HG02981 (cell line): ENCODE measurements at regions not wholly inside any gene's neighbourhood (a gene's known extent, or its start where the extent isn't known, plus 50 kb on each side); places are given as distances from the start of the nearest gene placed in this dataset.
"Not testable (repeated sequence)": the region's sequence is repeated elsewhere in the genome, so short reads cannot be mapped to it uniquely, and the experiment has no call there.

Experiments
- ATAC-seq: cut with Tn5 transposase; IDR thresholded peaks from one replicate; pipeline ENCODE4 v1.9.1; 2021; ENCODE audit warnings: mild to moderate bottlenecking, moderate library complexity; ENCODE audit not compliant: unreplicated experiment

DNA sequence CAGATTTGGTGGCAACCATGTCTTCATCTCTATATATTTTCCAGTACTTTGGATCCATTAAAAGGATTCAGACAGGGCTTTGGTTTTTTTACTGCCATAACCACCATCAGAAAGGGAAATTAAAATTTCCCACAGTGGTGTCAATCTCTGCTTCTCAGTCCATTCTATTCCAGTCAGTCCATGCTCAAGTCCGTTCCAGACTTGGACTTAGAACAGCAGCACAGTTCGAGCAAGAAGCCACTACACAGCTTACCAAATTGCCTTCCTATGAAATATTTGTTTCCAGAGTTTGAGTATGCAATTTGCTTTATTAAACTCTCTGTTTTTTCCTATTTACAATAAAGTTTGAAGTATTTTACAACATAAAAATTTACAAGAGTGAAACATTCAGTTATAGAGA, 306.5 kb upstream of the GULP1 start:
- no peak for ATAC-seq

DNA sequence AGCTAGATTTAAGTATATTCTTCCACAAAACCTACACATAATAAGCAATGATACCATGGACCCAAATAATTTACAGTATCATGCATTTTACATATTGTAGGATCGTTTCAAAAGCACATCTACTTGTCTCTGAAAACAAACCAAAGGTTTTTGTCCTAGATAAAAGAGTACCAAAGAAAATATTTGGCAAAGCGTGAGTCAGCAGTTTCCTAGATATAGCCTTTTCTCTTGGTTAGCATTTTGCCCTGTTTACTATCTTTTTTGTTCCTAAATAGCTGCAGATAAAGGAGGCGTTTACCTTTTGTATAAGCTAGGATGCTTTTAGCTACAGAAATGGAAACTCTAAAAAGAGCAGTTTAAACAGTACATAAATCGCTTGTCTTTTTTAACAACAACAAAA, 305.8 kb upstream of the GULP1 start:
- no peak for ATAC-seq

- ATAC-seq: no peak
Measured at GRCh38 chr2:187986390-187987105, 305.1 kb upstream of the GULP1 start.

DNA sequence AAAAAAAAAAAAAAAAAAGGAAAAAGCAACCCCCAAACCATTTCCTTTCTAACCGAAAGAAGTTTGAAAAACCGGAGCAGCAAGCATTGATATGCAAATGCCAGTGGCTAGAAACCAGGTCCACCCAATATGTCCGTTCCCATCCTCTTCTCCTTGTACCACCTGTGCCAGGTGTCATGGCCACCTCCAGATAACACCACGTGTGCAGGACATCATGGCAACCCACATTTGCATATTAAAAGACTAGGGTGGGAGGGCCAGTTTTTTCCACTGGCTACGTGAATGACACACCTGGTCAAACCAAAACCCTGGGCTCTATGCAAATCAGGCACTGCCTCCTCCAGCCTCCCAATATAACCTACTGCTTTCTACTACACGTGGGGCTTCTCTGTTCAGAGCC, 303.3 kb upstream of the GULP1 start:
- no peak for ATAC-seq

DNA sequence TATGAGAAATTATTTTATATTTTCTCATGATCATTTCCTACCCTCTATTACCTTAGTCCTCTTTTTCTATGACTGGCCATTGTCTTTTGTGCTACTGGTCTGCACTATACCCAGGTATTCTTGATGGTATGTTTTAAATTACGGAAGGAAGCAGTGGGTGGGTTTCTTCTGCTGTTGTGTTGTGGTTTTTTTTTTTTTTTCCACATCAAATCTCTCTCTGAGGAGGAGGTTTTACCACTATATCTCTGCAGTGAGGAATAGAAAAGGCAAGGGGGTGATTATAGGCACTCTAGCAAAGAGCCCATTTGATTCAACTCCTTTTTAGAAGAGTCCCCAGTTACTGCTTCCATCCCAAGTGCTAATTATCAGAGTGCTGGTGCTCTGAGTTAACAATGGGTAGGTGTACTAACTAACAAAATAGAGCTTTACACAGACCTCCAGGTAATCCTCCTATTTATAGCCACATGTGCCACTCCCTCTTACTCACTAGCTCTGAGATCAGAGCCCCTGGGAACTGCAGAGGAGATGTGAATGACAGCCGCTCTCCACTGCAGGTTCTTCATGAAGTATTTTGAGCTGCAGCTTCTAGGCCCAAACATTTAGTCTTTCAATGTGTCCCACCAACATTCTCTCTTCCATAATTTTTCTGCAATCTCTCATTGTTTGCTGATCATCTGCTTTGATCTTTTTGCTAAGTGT, 301.6 kb upstream of the GULP1 start:
- no peak for ATAC-seq

- no peak for ATAC-seq
Measured at GRCh38 chr2:187991389-187991788, 300.3 kb upstream of the GULP1 start.

DNA sequence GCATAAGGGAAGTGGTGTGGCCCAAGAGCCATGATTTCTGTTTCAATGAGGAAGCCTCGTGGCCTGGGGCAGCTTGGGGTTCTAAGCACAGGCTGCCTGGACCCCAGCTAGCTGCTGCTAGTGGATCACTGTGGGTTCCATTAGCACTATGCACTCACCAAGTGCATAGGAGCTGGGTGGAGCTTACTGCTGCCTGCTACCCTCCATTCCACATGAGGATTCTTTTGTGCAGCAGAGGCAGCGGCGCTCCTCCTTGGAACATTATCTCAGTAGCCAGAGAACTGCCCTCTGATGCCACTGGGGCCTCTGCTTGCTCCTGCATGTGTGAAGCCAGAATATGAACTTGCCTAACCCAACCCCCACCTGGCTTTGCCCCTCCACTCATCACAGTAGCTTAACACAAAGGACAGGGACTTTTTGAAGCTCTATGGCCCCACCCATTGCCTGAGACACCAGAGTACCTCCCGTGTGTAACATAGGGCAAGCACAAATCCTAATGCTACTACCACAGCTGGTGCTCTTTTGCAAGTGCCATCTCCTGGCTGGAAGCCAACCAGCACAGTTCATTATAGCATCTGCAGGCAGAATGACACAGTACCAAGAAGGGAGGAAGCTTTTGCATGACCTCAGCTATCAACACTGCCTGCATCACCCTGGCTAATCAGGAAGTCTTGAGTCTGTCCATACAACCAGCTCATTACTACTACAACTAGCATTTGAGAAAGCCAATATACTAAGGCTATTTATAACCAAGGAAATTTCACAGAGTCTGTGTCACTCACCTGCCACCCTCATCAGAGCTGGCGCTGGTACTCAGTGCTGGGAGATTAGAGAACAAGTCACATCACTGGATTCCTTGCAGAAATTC, 297.0 kb upstream of the GULP1 start:
- no peak for ATAC-seq

DNA sequence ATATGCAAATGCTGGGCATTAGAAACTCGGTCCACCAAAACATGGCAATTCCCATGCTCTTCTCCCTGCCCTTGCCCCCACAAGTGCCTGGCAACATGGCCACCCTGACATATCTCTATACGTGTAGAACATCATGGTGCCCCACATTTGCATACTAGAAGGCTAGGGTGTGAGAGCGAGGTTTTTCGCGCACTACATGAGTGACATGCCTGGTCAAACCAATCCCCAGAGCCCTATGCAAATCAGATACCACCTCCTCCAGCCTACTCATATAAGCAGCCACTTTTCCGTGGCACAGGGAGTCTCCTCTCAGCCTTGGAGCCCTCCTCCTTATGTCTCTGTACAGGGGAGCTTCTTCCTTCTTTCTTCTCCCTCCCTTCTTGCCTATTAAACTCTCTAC, 296.1 kb upstream of the GULP1 start:
- no peak for ATAC-seq

DNA sequence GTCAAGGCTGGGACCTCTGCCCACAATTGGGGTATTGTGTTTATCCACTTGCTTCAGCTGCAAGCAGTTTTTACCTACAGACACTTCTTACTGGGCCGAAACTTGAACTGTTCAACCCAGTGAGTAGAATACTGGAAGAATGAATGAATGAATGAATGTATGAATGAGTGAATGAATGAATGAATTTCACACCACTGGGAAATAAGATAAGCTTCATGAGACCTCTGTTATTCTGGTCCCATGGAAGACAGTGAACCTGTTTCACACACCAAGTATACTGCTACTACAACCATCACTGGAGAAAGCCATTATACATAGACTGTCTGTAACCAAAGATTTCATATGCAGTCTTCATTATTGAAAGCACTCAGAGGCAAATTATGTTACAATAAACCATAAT, 295.0 kb upstream of the GULP1 start:
- ATAC-seq: no peak

- no peak for ATAC-seq
Measured at GRCh38 chr2:188000189-188000588, 291.5 kb upstream of the GULP1 start.

GRCh38 chr2:188003800-188004199, 287.9 kb upstream of the GULP1 start:
- ATAC-seq: no peak

DNA sequence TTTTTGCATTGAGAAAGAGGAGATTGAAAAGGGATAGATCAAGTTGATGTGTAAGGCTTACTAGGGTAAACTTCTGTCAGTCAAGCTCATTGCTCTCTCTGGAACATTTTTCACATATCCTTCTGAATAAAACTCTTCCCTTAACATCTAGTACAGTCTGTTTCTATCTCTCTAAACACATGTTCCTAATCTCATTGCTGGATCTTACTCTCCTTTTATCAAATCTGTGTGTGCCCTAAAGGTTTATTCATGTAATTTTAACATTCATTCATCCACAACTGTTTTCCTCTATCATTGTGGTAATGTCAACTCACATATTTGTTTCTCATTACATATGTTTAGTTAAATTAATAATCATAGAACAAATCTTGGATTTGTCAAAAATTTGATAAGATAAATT, 277.9 kb upstream of the GULP1 start:
- ATAC-seq: no peak

- no peak for ATAC-seq
Measured at GRCh38 chr2:188016917-188017316, 274.8 kb upstream of the GULP1 start.

- ATAC-seq: no peak
Measured at GRCh38 chr2:188022389-188022788, 269.3 kb upstream of the GULP1 start.

- no peak for ATAC-seq
Measured at GRCh38 chr2:188023035-188023434, 268.6 kb upstream of the GULP1 start.

DNA sequence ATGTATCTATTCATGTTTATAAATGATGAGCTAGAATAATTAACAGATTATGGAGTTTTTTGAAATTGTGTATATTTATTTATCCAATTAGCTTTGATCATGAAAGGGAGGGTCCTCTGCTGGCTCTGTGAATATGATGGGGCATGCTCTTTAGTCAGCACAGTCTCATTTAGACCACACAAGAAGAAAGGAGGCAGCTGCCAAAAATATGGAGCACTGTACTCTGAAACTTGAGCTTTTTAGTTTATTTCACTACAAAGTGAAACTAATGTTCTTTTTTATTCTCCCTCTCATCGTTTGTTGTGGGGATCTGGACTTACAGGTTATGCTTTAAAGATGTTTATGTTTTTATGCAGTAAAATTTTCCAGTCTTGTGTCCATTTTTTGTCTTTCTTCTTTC, 266.9 kb upstream of the GULP1 start:
- ATAC-seq: no peak

DNA sequence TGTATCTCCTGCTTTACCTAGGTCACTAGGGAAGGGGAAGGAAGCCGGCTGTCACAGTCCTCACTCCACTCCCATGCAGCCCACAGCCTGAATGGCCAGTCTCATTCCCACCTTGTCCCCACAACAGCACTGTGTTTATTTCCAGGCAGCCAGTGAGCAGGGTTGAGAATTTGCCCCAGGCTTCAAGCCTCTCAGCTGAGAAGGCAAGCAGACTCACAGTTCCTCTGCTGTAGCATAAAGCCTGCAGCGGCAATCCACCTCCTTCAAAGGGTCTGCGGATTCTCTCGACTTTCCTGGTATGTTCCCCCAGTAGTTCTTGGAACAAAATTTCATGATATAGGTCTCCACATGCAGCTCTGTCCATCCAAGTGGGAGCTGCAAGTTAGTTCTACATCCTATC, 262.9 kb upstream of the GULP1 start:
- no peak for ATAC-seq

DNA sequence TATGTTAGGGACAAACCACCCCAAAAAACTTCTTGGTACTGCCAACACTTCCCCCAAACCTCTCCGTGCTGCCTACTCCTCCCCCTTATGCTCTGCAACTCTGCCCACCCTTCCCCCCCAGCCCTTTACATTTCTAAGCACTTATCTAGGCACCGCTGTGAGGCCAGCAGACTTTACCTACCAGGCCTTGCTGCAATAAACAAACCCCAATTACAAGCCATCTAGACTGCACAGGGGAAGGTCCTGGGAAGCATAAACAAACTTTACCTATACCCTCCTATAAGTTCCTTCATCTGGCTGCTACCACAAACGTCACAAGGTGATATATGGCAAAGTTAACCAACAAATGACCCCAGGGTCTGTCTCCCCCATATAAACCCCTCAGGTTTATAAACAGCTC, 259.4 kb upstream of the GULP1 start:
- no peak for ATAC-seq

- no peak for ATAC-seq
Measured at GRCh38 chr2:188032786-188033185, 258.9 kb upstream of the GULP1 start.

DNA sequence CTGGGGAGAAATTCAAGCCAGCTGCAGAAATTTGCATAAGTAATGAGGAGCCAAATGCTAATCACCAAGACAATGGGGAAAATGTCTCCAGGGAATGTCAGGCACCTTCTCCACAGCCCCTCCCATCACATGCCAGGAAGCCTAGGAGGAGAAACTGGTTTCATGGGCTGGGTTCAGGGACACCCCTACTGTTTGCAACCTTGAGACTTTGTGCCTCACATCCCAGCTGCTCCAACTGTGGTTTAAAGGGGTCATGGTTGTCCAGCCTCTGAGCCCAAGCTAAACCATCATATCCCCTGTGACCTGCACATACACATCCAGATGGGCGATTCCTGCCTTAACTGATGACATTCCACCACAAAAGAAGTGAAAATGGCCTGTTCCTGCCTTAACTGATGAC, 258.4 kb upstream of the GULP1 start:
- not testable (repeated sequence) for ATAC-seq

- ATAC-seq: not testable (repeated sequence)
Measured at GRCh38 chr2:188034102-188034501, 257.6 kb upstream of the GULP1 start.

- not testable (repeated sequence) for ATAC-seq
Measured at GRCh38 chr2:188035377-188035776, 256.3 kb upstream of the GULP1 start.
